Astrocyte of the spinal cord (primary cell): ENCODE measurements at regions not wholly inside any gene's neighbourhood (a gene's known extent, or its start where the extent isn't known, plus 50 kb on each side); places are given as distances from the start of the nearest gene placed in this dataset.

Experiments used
- DNase-seq: peaks from one replicate; pipeline ENCODE4 v3.0.0; 2011; ENCODE audit warnings: low read depth, low spot score
- H3K4me3 ChIP-seq: 2 replicates; pipeline ENCODE4 v1.5.1; 2011; ENCODE audit warnings: low read depth, mild to moderate bottlenecking, low read length, moderate library complexity
- in situ Hi-C: cut with HindIII; loops from 2 replicates; pipeline ENCODE4 v1.10.0; 2017; ENCODE audit warnings: low sequenced_read_pairs
- TF ChIP-seq, protein P1 (sequence below): IDR thresholded peaks from 2 replicates; pipeline ENCODE4 v1.5.1; 2012; ENCODE audit warnings: low read depth, mild to moderate bottlenecking, low read length, inconsistent platforms

DNA sequence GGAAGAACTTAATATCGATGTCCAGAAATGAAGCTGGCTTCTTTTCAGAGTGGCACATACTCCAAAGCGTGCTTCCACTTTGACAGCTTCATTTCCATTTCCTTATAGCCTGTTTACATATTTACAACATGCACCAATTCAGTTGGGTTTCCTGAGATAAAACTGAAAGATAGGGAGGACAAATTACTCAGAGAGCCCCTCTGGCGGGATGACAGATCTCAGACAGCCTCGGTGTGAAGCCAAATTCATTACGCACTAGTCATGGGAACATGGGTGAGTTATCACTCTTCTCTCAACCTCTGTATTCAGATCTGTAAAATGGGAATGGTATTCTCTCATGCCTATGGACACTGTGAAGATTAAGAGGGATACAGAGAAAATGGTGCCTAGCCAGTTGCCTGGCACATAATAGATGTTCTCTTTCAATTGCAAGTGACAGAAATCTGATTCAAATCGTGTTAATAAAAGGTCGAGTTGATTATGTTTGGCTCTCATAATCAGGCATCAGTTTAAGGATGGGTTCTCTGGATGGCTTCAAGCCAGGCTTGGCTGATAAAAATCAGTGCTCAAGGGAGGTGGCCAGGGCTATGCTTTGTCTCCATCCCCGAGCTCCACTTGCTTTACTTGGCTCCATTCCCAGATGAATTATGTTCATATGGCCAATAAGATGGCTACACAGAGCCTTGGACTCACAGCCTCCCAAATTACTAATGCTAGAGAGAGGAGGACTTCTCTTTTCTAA lies 132.2 kb upstream of the C1QTNF7 start:
- in situ Hi-C loops, result no loop called here
- peak; percentile 12 for DNase-seq
- no peak overlapping the region for H3K4me3 ChIP-seq
- TF ChIP-seq, protein P1, sequence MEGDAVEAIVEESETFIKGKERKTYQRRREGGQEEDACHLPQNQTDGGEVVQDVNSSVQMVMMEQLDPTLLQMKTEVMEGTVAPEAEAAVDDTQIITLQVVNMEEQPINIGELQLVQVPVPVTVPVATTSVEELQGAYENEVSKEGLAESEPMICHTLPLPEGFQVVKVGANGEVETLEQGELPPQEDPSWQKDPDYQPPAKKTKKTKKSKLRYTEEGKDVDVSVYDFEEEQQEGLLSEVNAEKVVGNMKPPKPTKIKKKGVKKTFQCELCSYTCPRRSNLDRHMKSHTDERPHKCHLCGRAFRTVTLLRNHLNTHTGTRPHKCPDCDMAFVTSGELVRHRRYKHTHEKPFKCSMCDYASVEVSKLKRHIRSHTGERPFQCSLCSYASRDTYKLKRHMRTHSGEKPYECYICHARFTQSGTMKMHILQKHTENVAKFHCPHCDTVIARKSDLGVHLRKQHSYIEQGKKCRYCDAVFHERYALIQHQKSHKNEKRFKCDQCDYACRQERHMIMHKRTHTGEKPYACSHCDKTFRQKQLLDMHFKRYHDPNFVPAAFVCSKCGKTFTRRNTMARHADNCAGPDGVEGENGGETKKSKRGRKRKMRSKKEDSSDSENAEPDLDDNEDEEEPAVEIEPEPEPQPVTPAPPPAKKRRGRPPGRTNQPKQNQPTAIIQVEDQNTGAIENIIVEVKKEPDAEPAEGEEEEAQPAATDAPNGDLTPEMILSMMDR, result no peak

DNA sequence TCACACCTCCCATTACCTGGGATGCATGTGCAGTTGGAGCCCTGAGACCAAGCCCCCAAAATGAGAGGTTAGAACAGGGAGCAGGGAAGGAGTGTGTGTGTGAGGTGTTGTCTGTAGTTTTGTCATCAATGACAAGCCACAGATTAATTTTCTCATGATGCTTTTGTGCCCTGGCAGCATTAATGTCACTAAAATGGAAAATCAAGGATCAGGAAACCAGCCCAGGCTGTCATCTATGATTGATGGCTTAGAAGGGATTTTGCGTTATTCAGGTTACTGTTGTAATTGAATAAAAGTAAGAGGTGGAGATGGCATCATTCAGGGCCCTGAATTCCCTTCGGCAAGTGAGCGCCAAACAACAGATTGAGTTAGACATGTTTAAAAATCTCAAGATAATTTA lies 130.5 kb upstream of the C1QTNF7 start:
- no peak for DNase-seq
- TF ChIP-seq, protein P1, result no peak
- no peak overlapping the region for H3K4me3 ChIP-seq
- in situ Hi-C loops, result no loop called here

DNA sequence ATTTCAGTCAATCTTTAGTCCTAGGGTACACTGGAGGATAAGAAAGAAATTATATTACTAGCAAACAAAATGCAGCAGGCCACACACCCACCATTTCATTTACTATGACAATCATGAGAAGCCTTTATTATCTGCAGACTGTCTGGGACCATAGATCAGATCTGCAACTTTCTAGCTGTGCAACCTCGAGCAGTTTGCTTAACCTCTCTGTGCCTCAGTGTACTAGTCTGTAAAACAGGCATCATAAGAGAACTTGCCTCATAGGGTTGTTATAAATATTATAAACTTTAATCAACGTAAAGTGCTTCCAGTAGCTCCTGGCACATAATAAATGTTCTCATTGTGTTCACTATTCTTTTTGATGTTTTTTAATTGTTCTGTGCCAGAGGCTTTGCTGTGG lies 128.2 kb upstream of the C1QTNF7 start:
- in situ Hi-C loops, result no loop called here
- TF ChIP-seq, protein P1, result no peak
- no peak for DNase-seq
- H3K4me3 ChIP-seq, result no peak overlapping the region

DNA sequence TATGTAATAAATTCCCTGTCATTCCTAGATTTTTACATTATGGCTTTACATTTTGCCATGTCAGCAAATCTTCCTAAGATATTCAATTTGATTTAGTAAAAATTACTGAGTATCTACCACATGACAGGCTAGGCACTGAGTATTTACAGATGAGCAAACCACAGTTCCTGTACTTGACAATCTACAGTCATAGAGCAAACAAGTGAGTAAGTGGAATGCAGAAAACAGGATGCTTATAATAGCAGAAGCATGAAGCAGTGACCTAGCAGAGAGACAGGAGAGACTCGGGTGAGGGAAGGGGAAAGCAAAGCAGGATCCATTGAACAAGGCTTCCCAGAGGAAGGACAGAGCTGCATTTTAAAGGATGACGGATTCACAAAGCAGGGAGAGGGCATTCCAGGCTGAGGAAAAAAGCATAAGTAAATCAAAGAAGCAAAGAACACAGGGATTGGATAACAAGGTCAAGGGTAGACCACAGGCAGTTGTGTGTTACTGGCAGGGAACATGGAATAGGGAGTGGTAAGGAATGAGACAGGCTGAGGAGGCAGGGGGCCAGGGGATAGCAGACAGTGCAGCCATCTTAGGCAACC lies 124.7 kb upstream of the C1QTNF7 start:
- TF ChIP-seq, protein P1, result no peak
- in situ Hi-C loops, result no loop called here
- H3K4me3 ChIP-seq, result no peak overlapping the region
- peak; percentile 75 for DNase-seq

DNA sequence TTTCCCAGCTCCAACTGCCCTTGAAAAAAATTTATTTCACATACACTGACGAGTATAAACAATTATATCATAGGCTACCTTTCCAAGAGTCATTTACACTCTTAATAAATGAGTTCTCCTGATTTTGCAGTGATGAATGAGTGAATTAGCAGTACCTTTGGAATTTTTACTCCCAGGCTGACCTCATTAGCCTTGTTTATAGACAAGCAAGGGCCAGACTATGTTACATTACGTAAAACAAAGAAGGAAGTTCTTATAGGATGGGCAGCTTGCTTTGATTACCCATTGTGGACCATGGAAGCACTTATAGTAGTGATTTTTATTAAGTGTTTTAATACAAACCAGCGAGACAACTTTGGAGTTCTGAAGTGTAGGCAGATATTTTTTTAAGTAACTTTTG lies 112.9 kb upstream of the C1QTNF7 start:
- H3K4me3 ChIP-seq, result no peak overlapping the region

DNA sequence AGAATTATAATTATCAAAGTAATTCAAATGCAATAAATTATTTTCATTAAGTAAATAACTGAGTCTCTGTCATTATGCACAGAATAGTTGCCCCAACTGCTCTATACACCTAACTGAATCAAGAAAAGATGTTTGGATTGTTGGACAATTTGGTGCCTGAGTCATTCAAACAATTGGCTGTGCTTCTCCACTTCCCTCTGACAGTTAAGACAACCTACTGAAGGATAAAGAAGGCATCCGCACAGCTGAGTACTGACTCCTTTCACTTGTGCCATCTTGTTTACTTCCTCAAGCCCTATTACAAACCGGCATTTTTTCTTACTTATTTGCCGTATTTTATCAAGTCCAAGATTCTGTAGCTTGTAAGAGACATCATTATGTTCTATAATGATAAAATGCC lies 110.6 kb upstream of the C1QTNF7 start:
- no peak for DNase-seq
- no peak overlapping the region for H3K4me3 ChIP-seq
- in situ Hi-C loops, result no loop called here
- TF ChIP-seq, protein P1, result no peak

More for the DNA sequence above, 112.9 kb upstream of the C1QTNF7 start:
- in situ Hi-C loops, result no loop called here
- no peak for DNase-seq
- TF ChIP-seq, protein P1, result no peak
